CD14-positive monocyte (primary cell): ENCODE measurements at regions not wholly inside any gene's neighbourhood (a gene's known extent, or its start where the extent isn't known, plus 50 kb on each side); places are given as distances from the start of the nearest gene placed in this dataset.

ENCODE experiments used
- DNase-seq, 3 donors: peaks; one replicate each; pipeline ENCODE4 v3.0.0-alpha.2; 2011 to 2022
- H2AFZ ChIP-seq: 2 replicates; pipeline ENCODE4 v1.6.0; 2012; ENCODE audit warnings: mild to moderate bottlenecking, low read depth, low read length, inconsistent platforms; ENCODE audit not compliant: insufficient read depth, poor library complexity, severe bottlenecking
- H3K27ac ChIP-seq, 2 donors: 1 replicate in 1 of 2; 2 replicates in 1 of 2; pipeline ENCODE4 v1.5.1; 2012 to 2013; ENCODE audit warnings: low read length in 2 of 2, control low read depth in 1 of 2, inconsistent platforms in 1 of 2, low read depth in 1 of 2, mild to moderate bottlenecking in 1 of 2
- H3K27me3 ChIP-seq, 2 donors: one replicate each; pipeline versions ENCODE4 v1.6.0 to v1.6.1; 2011 to 2013; ENCODE audit warnings: low read length in 2 of 2; ENCODE audit not compliant: control insufficient read depth in 2 of 2, insufficient read depth in 2 of 2
- H3K36me3 ChIP-seq, 2 donors: replicated peaks in 1 of 2; 1 replicate in 1 of 2; 2 replicates in 1 of 2; pipeline versions ENCODE4 v1.5.1 to v1.6.1; 2012 to 2013; ENCODE audit warnings: low read length in 2 of 2, control low read depth in 1 of 2, inconsistent platforms in 1 of 2, mild to moderate bottlenecking in 1 of 2; ENCODE audit not compliant: insufficient read depth in 2 of 2, control insufficient read depth in 1 of 2
- H3K4me1 ChIP-seq, 2 donors: 1 replicate in 1 of 2; 2 replicates in 1 of 2; pipeline versions ENCODE4 v1.5.1 to v1.6.1; 2012 to 2013; ENCODE audit warnings: low read length in 2 of 2, control low read depth in 1 of 2, inconsistent platforms in 1 of 2, mild to moderate bottlenecking in 1 of 2, moderate library complexity in 1 of 2; ENCODE audit not compliant: insufficient read depth in 2 of 2, control insufficient read depth in 1 of 2
- H3K4me2 ChIP-seq: replicated peaks from 2 replicates; pipeline ENCODE3; 2012; ENCODE audit warnings: low read length, moderate library complexity, mild to moderate bottlenecking; ENCODE audit not compliant: poor library complexity, severe bottlenecking; ENCODE audit errors: extremely low read depth
- H3K4me3 ChIP-seq, 3 experiments: fragments of 200-600 bp in 1 of 3; sonication (generic) in 1 of 3; replicated peaks in 1 of 3; 1 replicate in 2 of 3; 2 replicates in 1 of 3; pipeline ENCODE4 v1.5.1; 2011 to 2013; ENCODE audit warnings: low read length in 3 of 3, mild to moderate bottlenecking in 3 of 3, control low read depth in 2 of 3, low read depth in 2 of 3, inconsistent platforms in 1 of 3, moderate library complexity in 1 of 3
- H3K79me2 ChIP-seq: 2 replicates; pipeline ENCODE4 v1.6.0; 2012; ENCODE audit warnings: mild to moderate bottlenecking, control low read depth, inconsistent platforms, low read length, moderate library complexity; ENCODE audit not compliant: insufficient read depth
- H3K9ac ChIP-seq: 2 replicates; pipeline ENCODE4 v1.6.0; 2017; ENCODE audit warnings: low read length, mild to moderate bottlenecking; ENCODE audit not compliant: insufficient read depth, poor library complexity, severe bottlenecking
- H3K9me3 ChIP-seq, 2 donors: replicated peaks in 1 of 2; 1 replicate in 1 of 2; 2 replicates in 1 of 2; pipeline versions ENCODE4 v1.5.1 to v1.6.1; 2012 to 2013; ENCODE audit warnings: low read length in 2 of 2, control low read depth in 1 of 2; ENCODE audit not compliant: control insufficient read depth in 1 of 2, insufficient read depth in 1 of 2
- H4K20me1 ChIP-seq: 2 replicates; pipeline ENCODE4 v1.6.0; 2012; ENCODE audit warnings: mild to moderate bottlenecking, low read length, control low read depth, moderate library complexity; ENCODE audit not compliant: insufficient read depth
- H3K27ac Mint-ChIP-seq, 7 donors: one replicate each; pipeline ENCODE4 v1.8.0; 2020; ENCODE audit warnings: mild to moderate bottlenecking in 7 of 7, mixed read lengths in 7 of 7, moderate library complexity in 6 of 7, inconsistent platforms in 2 of 7
- H3K27me3 Mint-ChIP-seq, 3 donors: one replicate each; pipeline ENCODE4 v1.8.0; 2021 to 2022; ENCODE audit warnings: low read depth in 3 of 3, mild to moderate bottlenecking in 3 of 3, mixed read lengths in 3 of 3, moderate library complexity in 3 of 3, inconsistent platforms in 1 of 3
- H3K36me3 Mint-ChIP-seq, 2 donors: one replicate each; pipeline ENCODE4 v1.8.0; 2020; ENCODE audit warnings: mixed read lengths in 2 of 2, inconsistent platforms in 1 of 2, mild to moderate bottlenecking in 1 of 2
- H3K4me1 Mint-ChIP-seq: one replicate; pipeline ENCODE4 v1.8.0; 2020; ENCODE audit warnings: mild to moderate bottlenecking, mixed read lengths
- H3K4me3 Mint-ChIP-seq, 2 donors: one replicate each; pipeline ENCODE4 v1.8.0; 2020; ENCODE audit warnings: mild to moderate bottlenecking in 2 of 2, mixed read lengths in 2 of 2, moderate library complexity in 1 of 2
- H3K9me3 Mint-ChIP-seq, 7 donors: one replicate each; pipeline ENCODE4 v1.8.0; 2020 to 2022; ENCODE audit warnings: mixed read lengths in 7 of 7, mild to moderate bottlenecking in 6 of 7, moderate library complexity in 6 of 7, inconsistent platforms in 2 of 7
- WGBS: methylation state at CpG from one replicate; pipeline ENCODE4 v1.1.5; 2013; ENCODE audit warnings: missing lambda C conversion rate; ENCODE audit not compliant: insufficient coverage; 5-methylcytosine and 5-hydroxymethylcytosine counted together
- intact Hi-C, 2 donors: fragments of 100-400 bp; cut with micrococcal nuclease; formaldehyde crosslinking; loops; one replicate each; pipeline versions ENCODE4 v1.15.0 to v1.15.1; 2023
- TF ChIP-seq, protein P1 (sequence below): fragments of 200-600 bp; IDR thresholded peaks from one replicate; pipeline ENCODE4 v1.8.0; 2022; ENCODE audit warnings: antibody characterized with exemption, mild to moderate bottlenecking

DNA sequence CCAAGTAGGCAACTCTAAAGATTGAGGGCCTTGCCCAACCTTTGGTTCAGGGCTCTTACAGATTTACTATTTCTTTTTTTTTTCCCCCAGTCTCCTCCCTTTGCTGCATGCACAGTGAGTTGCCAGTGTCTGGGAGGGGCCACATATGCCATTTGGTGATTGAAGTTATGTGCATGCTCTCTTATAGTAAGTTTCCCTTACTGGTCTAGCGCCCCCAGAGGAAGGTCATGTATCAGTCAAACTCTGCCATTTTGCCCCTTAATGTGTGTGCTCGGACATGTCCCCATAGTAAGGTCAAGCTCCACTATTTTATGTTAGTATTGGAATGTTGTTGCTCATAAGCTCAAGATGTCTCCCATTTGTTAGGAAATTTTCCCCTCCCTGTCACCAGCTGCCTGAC is 1138.0 kb upstream of the SLC10A2 start:
- no peak overlapping the region for H3K27ac Mint-ChIP-seq
- Histone ChIP-seq H3K9me3 (peaks cover 6 to 11% of the 10 kb centered on the region in 2 donors), H3K79me2 (no peaks in the 10 kb centered on the region), H3K36me3 (no peaks in the 10 kb centered on the region), H3K4me1 (no peaks in the 10 kb centered on the region), H3K27ac (no peak overlapping the region), H3K9ac (no peak overlapping the region), H2AFZ (no peak overlapping the region), H3K4me2 (no peak overlapping the region), H3K27me3 (no peaks in the 10 kb centered on the region), H3K4me3 (no peak overlapping the region), H4K20me1 (no peaks in the 10 kb centered on the region)
- DNase-seq, result no peak
- H3K36me3 Mint-ChIP-seq, result no peaks in the 10 kb centered on the region
- H3K4me1 Mint-ChIP-seq, result no peaks in the 10 kb centered on the region
- H3K4me3 Mint-ChIP-seq, result no peak overlapping the region
- intact Hi-C loops, result no loop called here
- WGBS, result no CpG with 5 or more reads among the region's 2 CpGs
- TF ChIP-seq, protein P1, sequence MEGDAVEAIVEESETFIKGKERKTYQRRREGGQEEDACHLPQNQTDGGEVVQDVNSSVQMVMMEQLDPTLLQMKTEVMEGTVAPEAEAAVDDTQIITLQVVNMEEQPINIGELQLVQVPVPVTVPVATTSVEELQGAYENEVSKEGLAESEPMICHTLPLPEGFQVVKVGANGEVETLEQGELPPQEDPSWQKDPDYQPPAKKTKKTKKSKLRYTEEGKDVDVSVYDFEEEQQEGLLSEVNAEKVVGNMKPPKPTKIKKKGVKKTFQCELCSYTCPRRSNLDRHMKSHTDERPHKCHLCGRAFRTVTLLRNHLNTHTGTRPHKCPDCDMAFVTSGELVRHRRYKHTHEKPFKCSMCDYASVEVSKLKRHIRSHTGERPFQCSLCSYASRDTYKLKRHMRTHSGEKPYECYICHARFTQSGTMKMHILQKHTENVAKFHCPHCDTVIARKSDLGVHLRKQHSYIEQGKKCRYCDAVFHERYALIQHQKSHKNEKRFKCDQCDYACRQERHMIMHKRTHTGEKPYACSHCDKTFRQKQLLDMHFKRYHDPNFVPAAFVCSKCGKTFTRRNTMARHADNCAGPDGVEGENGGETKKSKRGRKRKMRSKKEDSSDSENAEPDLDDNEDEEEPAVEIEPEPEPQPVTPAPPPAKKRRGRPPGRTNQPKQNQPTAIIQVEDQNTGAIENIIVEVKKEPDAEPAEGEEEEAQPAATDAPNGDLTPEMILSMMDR, result no peak
- H3K9me3 Mint-ChIP-seq, result peaks cover 0 to 11% (median 3%) of the 10 kb centered on the region in 7 donors
- H3K27me3 Mint-ChIP-seq, result no peaks in the 10 kb centered on the region

DNA sequence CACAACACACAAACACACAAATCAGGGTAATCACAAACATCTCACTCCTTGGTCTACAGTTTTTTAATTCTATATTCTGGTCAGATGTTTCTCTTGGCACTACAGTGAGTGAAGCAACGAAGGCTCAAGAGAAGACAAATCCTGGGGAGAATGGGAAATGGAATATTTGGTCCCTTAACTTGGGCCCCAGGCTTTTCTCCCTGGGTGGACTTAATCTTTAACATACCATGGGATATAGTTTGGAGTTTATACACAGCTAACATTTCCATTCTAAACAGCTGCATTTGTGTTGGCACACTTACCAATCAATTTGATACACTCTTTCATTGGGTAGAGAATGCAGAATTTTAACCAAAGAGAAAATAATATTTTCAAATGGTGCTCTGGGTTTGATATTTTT is 1132.6 kb upstream of the SLC10A2 start:
- no peaks in the 10 kb centered on the region for H3K79me2 ChIP-seq
- H3K4me3 ChIP-seq, result no peak overlapping the region
- H3K27ac ChIP-seq, result no peak overlapping the region
- no peak overlapping the region for H2AFZ ChIP-seq
- no peaks in the 10 kb centered on the region for H3K4me1 Mint-ChIP-seq
- H3K9me3 ChIP-seq, result peaks cover 10 to 11% of the 10 kb centered on the region in 2 donors
- intact Hi-C loops, result no loop called here
- DNase-seq, result no peak
- peaks cover 0 to 15% (median 6%) of the 10 kb centered on the region in 7 donors for H3K9me3 Mint-ChIP-seq
- no CpG with 5 or more reads among the region's 1 CpG for WGBS
- no peaks in the 10 kb centered on the region for H4K20me1 ChIP-seq
- TF ChIP-seq, protein P1, result no peak
- no peaks in the 10 kb centered on the region for H3K4me1 ChIP-seq
- no peak overlapping the region for H3K27ac Mint-ChIP-seq
- H3K27me3 ChIP-seq, result no peaks in the 10 kb centered on the region
- no peak overlapping the region for H3K4me3 Mint-ChIP-seq
- no peak overlapping the region for H3K9ac ChIP-seq
- H3K36me3 Mint-ChIP-seq, result no peaks in the 10 kb centered on the region
- no peaks in the 10 kb centered on the region for H3K36me3 ChIP-seq
- no peak overlapping the region for H3K4me2 ChIP-seq
- H3K27me3 Mint-ChIP-seq, result no peaks in the 10 kb centered on the region
